CD4-positive, alpha-beta T cell treated with Interleukin-12 subunit alpha and Interleukin-12 subunit beta, for 1 hour (primary cell): ENCODE measurements at regions not wholly inside any gene's neighbourhood (a gene's known extent, or its start where the extent isn't known, plus 50 kb on each side); places are given as distances from the start of the nearest gene placed in this dataset.
A peak's percentile ranks its signal among the peaks of the same experiment; 100 is the strongest.
"Not testable (repeated sequence)": the region's sequence is repeated elsewhere in the genome, so short reads cannot be mapped to it uniquely, and the experiment has no call there.

ENCODE experiments used
- DNase-seq: peaks from one replicate; pipeline ENCODE4 v3.0.0-alpha.2; 2020

- not testable (repeated sequence) for DNase-seq
These were observed 109.6 kb upstream of the NBPF11 start for GRCh38 chr1:148261684-148262083.

- DNase-seq = not testable (repeated sequence)
These were observed 105.8 kb upstream of the NBPF11 start for GRCh38 chr1:148257886-148258285.

- DNase-seq = peak; percentile 29
These were observed 102.7 kb upstream of the NBPF11 start for GRCh38 chr1:148254611-148255429.

GRCh38 chr1:148253808-148254207 lies 101.7 kb upstream of the NBPF11 start:
- not testable (repeated sequence) for DNase-seq

- DNase-seq = not testable (repeated sequence)
These were observed 96.7 kb upstream of the NBPF11 start for GRCh38 chr1:148248798-148249197.

GRCh38 chr1:148246258-148246861 lies 94.3 kb upstream of the NBPF11 start:
- DNase-seq = not testable (repeated sequence)

- not testable (repeated sequence) for DNase-seq
These were observed 93.8 kb upstream of the NBPF11 start for GRCh38 chr1:148245843-148246242.

GRCh38 chr1:148245443-148245842 lies 93.4 kb upstream of the NBPF11 start:
- DNase-seq = not testable (repeated sequence)

GRCh38 chr1:148233250-148233649 lies 81.2 kb upstream of the NBPF11 start:
- DNase-seq = not testable (repeated sequence)

GRCh38 chr1:148228846-148229245 lies 76.8 kb upstream of the NBPF11 start:
- DNase-seq = not testable (repeated sequence)

GRCh38 chr1:148222399-148223159 lies 70.5 kb upstream of the NBPF11 start:
- not testable (repeated sequence) for DNase-seq

- not testable (repeated sequence) for DNase-seq
These were observed 69.5 kb upstream of the NBPF11 start for GRCh38 chr1:148221593-148221992.

- DNase-seq = not testable (repeated sequence)
These were observed 67.1 kb upstream of the NBPF11 start for GRCh38 chr1:148219229-148219628.

- DNase-seq = not testable (repeated sequence)
These were observed 59.1 kb upstream of the NBPF11 start for GRCh38 chr1:148211191-148211590.

GRCh38 chr1:148210624-148211023 lies 58.5 kb upstream of the NBPF11 start:
- DNase-seq = not testable (repeated sequence)

GRCh38 chr1:148210166-148210565 lies 58.1 kb upstream of the NBPF11 start:
- DNase-seq = not testable (repeated sequence)

GRCh38 chr1:148202013-148202412 lies 49.9 kb upstream of the NBPF11 start:
- DNase-seq = not testable (repeated sequence)
